SHP77 (cell line): ENCODE measurements at regions not wholly inside any gene's neighbourhood (a gene's known extent, or its start where the extent isn't known, plus 50 kb on each side); places are given as distances from the start of the nearest gene placed in this dataset.

Source experiments
- DNase-seq, 2 experiments: peaks; one replicate each; lab custom pipeline; 2025; lab: John Stamatoyannopoulos, UW

DNA sequence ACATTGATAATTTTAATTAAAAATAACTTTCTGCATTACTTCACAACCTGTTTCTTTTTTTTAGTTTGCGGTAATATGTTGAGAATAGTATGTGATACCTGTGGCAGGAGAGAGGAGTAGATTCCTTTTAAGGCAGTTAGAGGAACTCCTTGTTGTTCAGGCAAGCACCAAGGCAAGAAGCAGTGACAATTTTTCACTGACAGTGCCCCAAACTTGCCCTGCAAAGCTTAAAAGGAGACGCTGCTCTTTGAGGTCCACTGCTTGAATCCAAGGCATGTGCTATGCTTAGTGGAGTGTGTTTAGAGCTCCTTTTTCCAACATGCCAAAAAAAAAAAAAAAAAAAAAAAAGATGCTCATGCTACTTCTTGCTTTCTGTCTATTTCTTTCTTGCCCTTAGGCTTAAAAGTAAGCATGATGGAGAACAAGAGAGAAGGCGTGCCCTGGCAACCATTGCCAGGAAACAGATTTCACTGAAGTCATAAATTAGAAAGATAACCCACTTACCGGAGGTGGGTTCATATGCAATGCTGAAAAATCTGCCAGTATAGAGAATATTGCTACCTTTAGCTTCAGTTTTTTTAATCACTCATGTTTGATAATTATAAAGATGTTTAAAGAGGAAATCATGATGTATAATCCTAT is 58.3 kb upstream of the DYRK2 start:
- DNase-seq, result no peak

DNA sequence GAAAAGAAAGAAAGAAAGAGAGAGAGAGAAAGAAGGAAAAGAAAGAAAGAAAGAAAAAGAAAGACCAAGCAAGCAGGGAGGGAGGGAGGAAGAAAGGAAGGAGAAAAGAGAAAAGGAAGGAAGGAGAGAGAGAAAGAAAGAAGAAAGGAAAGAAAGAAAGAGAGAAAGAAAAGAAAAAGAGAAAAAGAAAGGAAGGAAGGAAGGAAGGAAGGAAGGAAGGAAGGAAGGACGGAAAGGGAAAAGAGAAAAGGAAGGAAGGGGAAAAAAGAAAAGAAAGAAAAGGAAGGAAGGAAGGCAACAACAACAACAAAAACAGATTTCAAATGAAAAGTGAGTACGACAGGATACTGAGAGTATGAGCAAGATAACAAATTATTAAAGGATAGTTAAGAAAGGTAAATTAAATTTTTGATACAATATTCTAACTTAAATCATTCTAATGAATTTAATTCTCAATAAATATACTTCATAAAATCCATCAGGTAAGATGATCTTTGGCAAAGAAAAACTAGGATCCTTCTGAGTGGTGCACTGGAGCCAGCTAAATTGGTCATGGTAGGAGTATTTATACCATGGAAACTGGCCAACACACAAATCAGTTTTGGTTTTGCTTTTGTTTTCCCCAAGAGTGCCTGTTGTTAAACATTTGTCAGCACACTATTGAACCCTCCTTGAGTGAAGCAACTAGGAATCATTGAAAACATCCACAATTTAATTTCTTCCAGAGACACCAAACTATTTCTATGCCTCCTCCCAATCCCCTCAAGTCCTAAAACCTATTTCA is 56.1 kb upstream of the DYRK2 start:
- no peak for DNase-seq

DNA sequence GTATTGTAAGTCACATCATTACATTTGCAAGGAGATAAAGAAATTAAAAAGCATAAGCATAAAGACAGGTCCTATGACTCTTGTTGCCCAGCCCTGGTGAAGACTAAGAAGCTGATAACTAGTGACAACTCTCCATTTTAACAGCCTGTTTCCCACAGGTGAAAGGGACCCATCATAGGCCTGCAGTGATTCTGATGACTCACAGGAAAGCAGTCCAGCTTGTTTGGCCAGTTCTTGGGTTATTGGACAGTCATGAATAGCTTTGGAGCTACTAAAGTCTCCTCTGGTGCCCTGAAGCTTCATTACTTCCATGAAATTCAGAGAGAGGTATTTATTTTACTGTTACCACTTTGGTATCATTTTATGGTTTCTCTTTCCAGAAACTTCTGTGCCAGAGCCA is 55.5 kb upstream of the DYRK2 start:
- no peak for DNase-seq

DNA sequence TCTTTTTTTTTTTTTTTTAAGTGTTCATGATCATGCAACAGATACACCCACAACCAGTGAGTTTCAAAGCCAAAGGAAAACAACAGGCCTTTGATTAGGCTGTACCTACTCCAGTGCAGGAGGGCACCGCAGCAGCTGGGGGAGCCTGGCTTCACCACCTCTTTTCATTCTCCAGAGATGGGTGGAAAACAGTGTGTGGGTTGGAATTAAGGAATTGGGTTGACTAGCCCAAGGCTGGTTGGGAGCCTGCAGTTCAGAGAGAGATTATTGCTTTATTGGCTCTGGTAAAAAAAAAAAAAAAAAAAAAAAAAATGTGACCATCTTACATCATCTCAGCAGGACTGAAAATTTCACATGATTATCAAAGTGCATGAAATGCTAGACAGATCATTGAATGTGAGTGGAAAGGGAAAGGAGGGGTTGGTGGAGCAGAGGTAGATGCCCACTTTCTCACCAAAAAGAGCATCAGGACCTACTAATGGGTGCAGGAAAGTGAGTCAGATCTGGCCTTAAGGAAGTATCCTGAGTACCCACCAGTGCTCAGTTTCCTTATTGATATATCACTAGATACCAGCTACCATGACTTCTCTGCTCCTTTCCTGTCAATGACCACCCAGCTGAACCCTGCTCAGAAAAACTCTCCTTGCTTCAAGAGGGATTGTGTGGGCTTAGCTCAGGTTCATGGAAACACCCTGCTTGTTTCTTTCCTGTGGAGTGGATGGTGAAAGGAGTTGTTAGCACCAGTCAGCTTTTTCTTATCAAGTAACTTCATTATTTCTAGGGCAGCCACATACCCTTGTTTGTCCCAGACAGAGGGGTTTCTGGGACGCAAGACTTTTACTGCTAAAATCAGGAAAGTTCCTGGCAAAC is 54.8 kb upstream of the DYRK2 start:
- no peak for DNase-seq

DNA sequence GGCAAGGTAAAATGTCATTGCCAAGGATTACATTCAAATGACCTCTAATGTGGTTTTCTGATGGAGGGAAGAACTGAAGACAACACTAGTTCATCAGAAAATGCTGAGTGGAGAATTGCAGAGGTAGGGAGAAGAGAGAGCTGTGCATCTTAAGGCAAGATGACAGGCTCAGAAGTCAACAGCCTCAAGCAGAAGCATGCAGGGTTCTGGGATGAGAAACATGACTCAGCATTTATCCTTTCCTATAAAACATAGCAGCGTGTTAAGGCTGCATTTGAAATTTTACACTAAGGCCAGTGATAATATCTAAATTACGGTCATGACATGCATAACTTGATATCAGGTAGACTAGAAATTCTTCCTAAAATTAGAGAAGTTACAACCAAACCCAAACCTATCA is 53.7 kb upstream of the DYRK2 start:
- no peak for DNase-seq

DNA sequence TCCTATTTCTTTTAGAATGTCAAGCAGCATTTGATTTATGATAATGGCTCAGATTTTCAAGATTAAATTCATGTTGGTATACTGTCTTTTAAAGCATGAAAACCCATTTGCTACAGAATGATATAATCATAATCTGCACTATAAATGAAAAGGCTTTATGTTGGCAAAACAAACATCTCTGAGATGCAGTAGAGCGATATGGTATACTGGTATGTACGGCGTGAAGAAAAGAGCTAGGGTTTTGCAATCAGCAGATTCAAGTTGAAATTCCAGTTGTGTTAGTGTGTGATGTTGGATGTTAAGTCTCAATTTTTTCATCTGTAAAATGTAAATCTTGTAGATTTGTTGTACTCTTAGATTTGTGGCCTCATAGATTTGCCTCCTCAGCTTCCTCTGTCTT is 53.2 kb upstream of the DYRK2 start:
- no peak for DNase-seq

DNA sequence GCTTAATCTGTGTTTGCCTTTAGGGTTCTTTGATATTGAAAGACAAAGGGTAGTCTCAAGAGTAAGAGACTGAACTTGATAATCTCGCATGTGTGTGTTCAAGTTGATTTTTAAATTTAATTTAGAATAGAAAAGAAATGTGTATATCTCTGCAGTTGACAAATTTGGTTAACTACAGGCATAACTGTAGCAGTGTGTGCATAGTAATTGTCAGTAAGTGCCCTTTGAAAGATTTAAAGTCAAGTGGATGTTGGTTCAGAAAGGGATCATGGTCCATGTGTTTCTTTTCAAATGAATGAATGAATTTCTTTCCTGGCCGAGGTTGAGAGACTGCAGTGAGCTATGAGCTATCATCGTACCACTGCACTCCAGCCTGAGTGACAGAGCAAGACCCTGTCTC is 49.9 kb upstream of the DYRK2 start:
- no peak for DNase-seq
